Endodermal cell (in vitro differentiated cells): ENCODE measurements at regions not wholly inside any gene's neighbourhood (a gene's known extent, or its start where the extent isn't known, plus 50 kb on each side); places are given as distances from the start of the nearest gene placed in this dataset.

Experiments
- DNase-seq: peaks from one replicate; pipeline ENCODE4 v3.0.0-alpha.2; 2017
- H3K27ac ChIP-seq: 2 replicates; pipeline ENCODE4 v1.5.1; 2013; ENCODE audit warnings: mild to moderate bottlenecking, low read depth, low read length, moderate library complexity
- H3K27me3 ChIP-seq: 2 replicates; pipeline ENCODE4 v1.6.1; 2013; ENCODE audit warnings: mild to moderate bottlenecking, low read length, moderate library complexity; ENCODE audit not compliant: insufficient read depth, control insufficient read depth, poor library complexity, severe bottlenecking
- H3K36me3 ChIP-seq: 2 replicates; pipeline ENCODE4 v1.7.0; 2013; ENCODE audit warnings: mild to moderate bottlenecking, low read length, moderate library complexity; ENCODE audit not compliant: control insufficient read depth, insufficient read depth
- H3K4me1 ChIP-seq: one replicate; pipeline ENCODE4 v1.7.0; 2013; ENCODE audit warnings: low read length; ENCODE audit not compliant: control insufficient read depth, insufficient read depth
- H3K4me3 ChIP-seq: 2 replicates; pipeline ENCODE4 v1.5.1; 2013; ENCODE audit warnings: mild to moderate bottlenecking, low read length, moderate library complexity
- H3K9ac ChIP-seq: 2 replicates; pipeline ENCODE4 v1.6.1; 2013; ENCODE audit warnings: mild to moderate bottlenecking, low read length, moderate library complexity; ENCODE audit not compliant: poor library complexity, severe bottlenecking; ENCODE audit errors: extremely low read depth
- H3K9me3 ChIP-seq: 2 replicates; pipeline ENCODE4 v1.6.1; 2013; ENCODE audit warnings: mild to moderate bottlenecking, low read length, moderate library complexity; ENCODE audit not compliant: control insufficient read depth
- H3K27ac Mint-ChIP-seq: 2 replicates; pipeline ENCODE4 v1.8.0; 2020; ENCODE audit warnings: mixed read lengths
- H3K27me3 Mint-ChIP-seq: 2 replicates; pipeline ENCODE4 v1.8.0; 2021; ENCODE audit warnings: mild to moderate bottlenecking, mixed read lengths; ENCODE audit not compliant: insufficient read depth
- H3K36me3 Mint-ChIP-seq: 2 replicates; pipeline ENCODE4 v1.8.0; 2020; ENCODE audit warnings: low read depth, mixed read lengths
- H3K4me1 Mint-ChIP-seq: 2 replicates; pipeline ENCODE4 v1.8.0; 2020; ENCODE audit warnings: mixed read lengths
- H3K4me3 Mint-ChIP-seq: 2 replicates; pipeline ENCODE4 v1.8.0; 2020; ENCODE audit warnings: mild to moderate bottlenecking, moderate library complexity, mixed read lengths
- H3K9me3 Mint-ChIP-seq: 2 replicates; pipeline ENCODE4 v1.8.0; 2020; ENCODE audit warnings: mild to moderate bottlenecking, mixed read lengths
- CTCF ChIP-seq: fragments of 200-600 bp; sonication (generic); conservative IDR thresholded peaks from 2 replicates; pipeline ENCODE4 v1.5.0; 2021; ENCODE audit warnings: antibody characterized with exemption, mild to moderate bottlenecking
- WGBS, 2 experiments: methylation state at CpG; one replicate each; pipeline versions ENCODE4 v1.1.5 to v1.1.7; 2013; ENCODE audit warnings: missing lambda C conversion rate in 2 of 2, mixed read lengths in 1 of 2; ENCODE audit not compliant: insufficient coverage in 1 of 2, insufficient read length in 1 of 2; 5-methylcytosine and 5-hydroxymethylcytosine counted together

DNA sequence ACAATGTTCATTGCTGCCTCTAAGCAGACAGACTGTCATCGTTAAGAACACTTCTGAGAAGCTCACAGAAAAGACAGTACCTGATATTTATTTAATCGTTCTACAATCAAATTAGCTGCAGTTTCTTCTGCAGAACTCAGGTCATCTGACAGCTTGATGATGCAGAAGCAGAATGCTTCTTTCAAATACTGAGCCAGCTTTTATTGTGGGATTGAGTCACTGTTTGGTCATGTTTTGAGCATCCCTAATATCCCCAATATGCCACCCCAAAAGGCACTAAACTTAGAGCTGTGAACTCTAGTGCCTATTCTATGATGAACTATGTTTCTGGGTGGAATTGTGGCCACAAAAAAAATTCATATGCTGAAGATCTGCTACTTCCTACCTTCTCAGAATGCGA, 51.0 kb upstream of the NLGN4Y start:
- 84 to 87% methylated on average over 2 to 3 of the region's 3 CpGs for WGBS, 2 experiments
- DNase-seq, result no peak
- H3K36me3 Mint-ChIP-seq, result no peaks in the 10 kb centered on the region
- Histone ChIP-seq H3K4me1 (no peaks in the 10 kb centered on the region), H3K27me3 (no peaks in the 10 kb centered on the region), H3K9me3 (no peaks in the 10 kb centered on the region), H3K9ac (no peak overlapping the region), H3K4me3 (no peak overlapping the region), H3K27ac (no peak overlapping the region), H3K36me3 (no peaks in the 10 kb centered on the region)
- no peak for TF ChIP-seq CTCF
- H3K9me3 Mint-ChIP-seq, result no peaks in the 10 kb centered on the region
- H3K4me1 Mint-ChIP-seq, result no peaks in the 10 kb centered on the region
- no peaks in the 10 kb centered on the region for H3K27me3 Mint-ChIP-seq
- H3K4me3 Mint-ChIP-seq, result no peak overlapping the region
- H3K27ac Mint-ChIP-seq, result no peak overlapping the region
